HT-29 (cell line): ENCODE measurements at regions not wholly inside any gene's neighbourhood (a gene's known extent, or its start where the extent isn't known, plus 50 kb on each side); places are given as distances from the start of the nearest gene placed in this dataset.

Experiments used
- DNase-seq: peaks from one replicate; pipeline ENCODE4 v3.0.0-alpha.2; 2015; ENCODE audit warnings: low spot score

- no peak for DNase-seq
Observed at GRCh38 chr5:144979516-144980264, 809.0 kb downstream of the KCTD16 start.

GRCh38 chr5:144972317-144972716 is 801.6 kb downstream of the KCTD16 start:
- DNase-seq = no peak

GRCh38 chr5:144971108-144971850 is 800.6 kb downstream of the KCTD16 start:
- DNase-seq = no peak

- DNase-seq = no peak
Observed at GRCh38 chr5:144960296-144960695, 789.6 kb downstream of the KCTD16 start.

GRCh38 chr5:144958002-144958401 is 787.3 kb downstream of the KCTD16 start:
- DNase-seq = no peak

- DNase-seq = no peak
Observed at GRCh38 chr5:144950996-144951395, 780.3 kb downstream of the KCTD16 start.

GRCh38 chr5:144947023-144947422 is 776.4 kb downstream of the KCTD16 start:
- DNase-seq = no peak

- DNase-seq = no peak
Observed at GRCh38 chr5:144945503-144945902, 774.8 kb downstream of the KCTD16 start.

GRCh38 chr5:144944936-144945335 is 774.3 kb downstream of the KCTD16 start:
- DNase-seq = no peak

- DNase-seq = no peak
Observed at GRCh38 chr5:144941004-144941403, 770.3 kb downstream of the KCTD16 start.

- DNase-seq = no peak
Observed at GRCh38 chr5:144918371-144918770, 747.7 kb downstream of the KCTD16 start.

GRCh38 chr5:144915452-144915851 is 744.8 kb downstream of the KCTD16 start:
- no peak for DNase-seq

- no peak for DNase-seq
Observed at GRCh38 chr5:144913661-144914060, 743.0 kb downstream of the KCTD16 start.

GRCh38 chr5:144896473-144896872 is 725.8 kb downstream of the KCTD16 start:
- DNase-seq = no peak

GRCh38 chr5:144886668-144887067 is 716.0 kb downstream of the KCTD16 start:
- DNase-seq = no peak

GRCh38 chr5:144882739-144883283 is 712.1 kb downstream of the KCTD16 start:
- DNase-seq = no peak

GRCh38 chr5:144880513-144880912 is 709.8 kb downstream of the KCTD16 start:
- no peak for DNase-seq

- DNase-seq = no peak
Observed at GRCh38 chr5:144876990-144877389, 706.3 kb downstream of the KCTD16 start.

GRCh38 chr5:144873076-144873475 is 702.4 kb downstream of the KCTD16 start:
- DNase-seq = no peak

GRCh38 chr5:144864118-144864517 is 693.4 kb downstream of the KCTD16 start:
- no peak for DNase-seq

- no peak for DNase-seq
Observed at GRCh38 chr5:144857454-144857853, 686.8 kb downstream of the KCTD16 start.

GRCh38 chr5:144844086-144844485 is 673.4 kb downstream of the KCTD16 start:
- no peak for DNase-seq

GRCh38 chr5:144832416-144832815 is 661.7 kb downstream of the KCTD16 start:
- DNase-seq = no peak
